ENCODE measurements at regions not wholly inside any gene's neighbourhood (a gene's known extent, or its start where the extent isn't known, plus 50 kb on each side); places are given as distances from the start of the nearest gene placed in this dataset.

DNA sequence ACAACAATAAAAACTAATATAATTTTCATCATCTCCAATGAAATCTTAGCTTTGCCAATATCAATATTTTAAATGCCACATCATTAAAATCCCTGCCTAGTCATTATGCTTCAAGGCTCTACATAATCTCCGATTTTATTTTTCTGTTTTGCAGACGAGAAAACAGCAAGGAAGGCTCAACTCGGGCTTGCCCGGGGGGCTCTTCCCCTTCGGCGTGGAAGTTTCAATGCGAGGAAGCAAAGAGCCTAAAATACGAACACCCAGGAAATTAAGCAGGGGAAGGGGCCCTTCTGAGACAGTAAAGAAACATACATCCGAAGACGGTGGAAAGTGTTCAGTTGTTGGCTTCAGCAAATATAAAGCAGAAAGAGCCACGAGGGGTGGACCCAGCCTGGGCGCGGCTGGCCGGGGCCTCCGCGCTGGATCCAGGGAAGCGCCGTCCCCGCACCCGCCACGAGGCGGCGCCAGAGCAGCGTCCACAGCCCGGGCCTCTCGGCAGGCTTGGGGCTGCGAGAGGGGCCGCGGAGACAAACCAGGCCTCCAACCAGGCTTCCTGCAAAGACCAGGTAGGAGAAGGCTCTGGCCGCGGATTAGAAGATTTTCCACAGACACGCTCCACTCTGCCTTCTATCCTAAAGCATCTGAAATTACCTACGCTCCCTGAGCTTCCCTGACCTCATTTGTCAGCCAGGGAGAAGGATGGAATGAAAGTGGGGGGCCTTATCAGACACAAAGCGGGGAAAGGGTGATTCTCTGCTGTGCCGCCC, 77.2 kb downstream of the SERPINA3 start:
- no peaks in the 10 kb centered on the region for H3K36me3 ChIP-seq
- H3K4me3 ChIP-seq, result no peak overlapping the region
- DNase-seq, result peak; percentile 29
- no peaks in the 10 kb centered on the region for H3K9me3 ChIP-seq
- H3K27me3 ChIP-seq, result no peaks in the 10 kb centered on the region

DNA sequence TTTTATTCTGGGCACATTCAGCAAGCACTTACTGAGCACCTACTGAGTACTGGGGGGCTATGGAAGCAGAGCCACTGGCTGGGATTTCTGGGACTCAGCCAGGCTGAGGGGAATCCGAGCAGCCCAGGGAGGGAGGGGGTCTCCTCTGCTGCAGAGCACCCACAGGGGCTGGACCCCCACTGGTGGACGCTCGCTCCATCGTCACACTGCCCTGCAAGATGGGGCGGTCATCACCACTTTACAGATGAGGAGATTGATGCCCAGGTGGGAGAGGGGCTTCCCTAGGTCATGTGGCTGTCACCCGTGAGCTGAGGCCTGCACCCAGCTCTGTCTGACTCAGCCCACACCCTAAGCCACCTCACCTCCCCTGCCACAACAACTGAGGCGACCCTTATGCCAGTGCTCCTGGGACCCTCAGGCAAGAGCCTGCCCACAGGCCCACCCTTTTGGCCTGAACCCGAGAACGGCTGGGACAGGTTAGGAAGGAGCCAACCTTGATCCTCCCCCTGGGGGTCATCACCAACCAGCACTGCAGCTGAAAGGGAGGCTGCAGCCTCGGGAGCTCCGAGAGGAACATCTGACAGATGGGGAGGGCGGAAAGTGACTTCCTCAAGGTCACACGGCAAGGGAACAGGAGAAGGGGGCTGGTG, 74.4 kb downstream of the SERPINA3 start:
- Histone ChIP-seq H3K27me3 (no peaks in the 10 kb centered on the region), H3K9me3 (no peaks in the 10 kb centered on the region), H3K36me3 (no peaks in the 10 kb centered on the region), H3K4me3 (no peak overlapping the region)
- DNase-seq, result no peak

- no peaks in the 10 kb centered on the region for H3K27me3 ChIP-seq
- H3K9me3 ChIP-seq, result no peaks in the 10 kb centered on the region
- no peak for DNase-seq
Observed at GRCh38 chr14:94685681-94686485, 73.7 kb downstream of the SERPINA3 start.

GRCh38 chr14:94685166-94685581, 73.0 kb downstream of the SERPINA3 start:
- DNase-seq, result no peak
- no peaks in the 10 kb centered on the region for H3K27me3 ChIP-seq
- H3K4me3 ChIP-seq, result no peak overlapping the region
- no peaks in the 10 kb centered on the region for H3K9me3 ChIP-seq
- H3K36me3 ChIP-seq, result no peaks in the 10 kb centered on the region

More at GRCh38 chr14:94685681-94686485, 73.7 kb downstream of the SERPINA3 start:
- H3K36me3 ChIP-seq, result no peaks in the 10 kb centered on the region
- H3K4me3 ChIP-seq, result no peak overlapping the region

DNA sequence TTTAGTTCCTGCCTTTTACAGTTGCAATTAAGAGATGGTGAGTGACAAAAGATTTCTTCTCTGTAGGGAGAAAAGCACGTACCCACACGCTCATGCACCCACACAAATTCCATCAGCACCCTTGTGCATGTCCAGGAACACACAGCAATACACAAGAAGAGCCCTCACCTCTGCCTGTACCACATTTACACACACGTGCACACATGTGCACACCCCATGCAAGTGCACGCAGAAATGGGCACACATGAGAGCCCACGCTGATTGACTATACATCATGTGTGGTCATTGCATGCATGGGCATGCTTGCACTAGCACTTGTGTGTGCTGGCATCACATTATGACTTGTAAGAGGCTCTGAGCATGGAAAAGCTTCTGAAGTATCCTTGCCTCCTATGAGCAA, 70.5 kb downstream of the SERPINA3 start:
- DNase-seq, result no peak
- no peaks in the 10 kb centered on the region for H3K9me3 ChIP-seq
- H3K36me3 ChIP-seq, result no peaks in the 10 kb centered on the region
- H3K27me3 ChIP-seq, result no peaks in the 10 kb centered on the region
- H3K4me3 ChIP-seq, result no peak overlapping the region

DNA sequence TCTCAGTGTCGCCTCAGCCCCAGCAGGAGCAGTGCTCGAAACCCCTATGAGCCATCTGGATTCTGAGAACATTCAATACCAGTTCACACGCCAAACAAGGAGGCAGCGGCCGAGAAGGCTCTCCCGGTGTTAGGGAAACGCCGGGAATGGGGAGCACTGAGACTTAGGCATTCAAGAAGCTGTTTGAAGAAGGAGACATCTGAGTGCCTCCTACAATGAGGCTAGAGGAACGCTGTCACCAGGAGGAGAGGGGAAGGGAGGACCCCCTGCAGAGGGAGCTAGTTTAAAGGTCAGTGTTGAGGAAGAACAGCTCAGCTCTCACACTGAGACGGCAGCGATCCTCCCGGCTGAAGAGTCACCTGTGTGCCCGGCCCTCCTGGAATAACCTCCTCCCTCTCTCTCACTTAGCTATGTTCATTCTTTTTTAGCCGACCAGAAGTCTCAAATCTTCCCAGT, 69.9 kb downstream of the SERPINA3 start:
- H3K9me3 ChIP-seq, result no peaks in the 10 kb centered on the region
- no peaks in the 10 kb centered on the region for H3K36me3 ChIP-seq
- H3K4me3 ChIP-seq, result no peak overlapping the region
- no peak for DNase-seq
- H3K27me3 ChIP-seq, result no peaks in the 10 kb centered on the region

DNA sequence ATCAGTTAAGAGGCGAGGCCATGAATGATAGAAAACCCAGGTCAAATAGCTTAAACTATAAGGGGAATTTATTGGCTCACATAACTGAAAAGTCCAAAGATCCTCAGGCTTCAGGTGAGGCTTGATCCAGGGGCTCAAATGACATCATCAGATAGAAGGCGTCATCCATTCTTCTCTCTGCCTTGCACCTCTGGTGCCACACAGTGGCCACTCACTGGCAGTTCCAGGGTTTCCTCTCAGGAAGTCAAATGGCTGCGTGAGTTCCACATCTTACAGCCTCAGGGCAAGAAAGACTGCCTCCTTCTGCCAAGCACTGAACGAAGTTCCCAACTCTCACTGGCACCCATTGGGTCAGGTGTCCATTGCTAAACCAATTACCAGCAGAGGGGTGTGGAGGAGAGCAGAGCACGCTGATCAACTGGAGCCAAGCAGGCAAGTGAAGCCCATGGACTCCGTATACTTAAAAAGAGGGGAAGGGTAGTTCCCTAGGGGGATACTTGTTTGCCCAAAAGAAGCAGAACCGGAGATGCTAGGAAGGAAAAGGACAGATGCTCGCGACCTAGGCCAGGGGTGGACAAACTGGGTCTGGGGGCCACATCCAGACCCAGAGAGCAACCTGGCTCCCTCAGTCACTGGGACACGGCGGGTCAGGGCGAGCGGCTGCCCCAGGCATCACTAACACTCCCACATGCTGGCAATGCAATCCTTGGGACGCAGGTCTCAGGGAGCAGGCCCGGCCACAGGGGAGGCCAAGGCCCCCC, 69.3 kb downstream of the SERPINA3 start:
- Histone ChIP-seq H3K36me3 (no peaks in the 10 kb centered on the region), H3K9me3 (no peaks in the 10 kb centered on the region), H3K27me3 (no peaks in the 10 kb centered on the region), H3K4me3 (no peak overlapping the region)
- peak; percentile 51 for DNase-seq

GRCh38 chr14:94680862-94681288, 68.7 kb downstream of the SERPINA3 start:
- no peaks in the 10 kb centered on the region for H3K36me3 ChIP-seq
- no peaks in the 10 kb centered on the region for H3K9me3 ChIP-seq
- no peak overlapping the region for H3K4me3 ChIP-seq
- DNase-seq, result no peak
- H3K27me3 ChIP-seq, result no peaks in the 10 kb centered on the region

- H3K9me3 ChIP-seq, result no peaks in the 10 kb centered on the region
- no peaks in the 10 kb centered on the region for H3K27me3 ChIP-seq
- no peaks in the 10 kb centered on the region for H3K36me3 ChIP-seq
- no peak for DNase-seq
- no peak overlapping the region for H3K4me3 ChIP-seq
Observed at GRCh38 chr14:94679937-94680861, 68.0 kb downstream of the SERPINA3 start.

GRCh38 chr14:94679106-94679810, 67.1 kb downstream of the SERPINA3 start:
- Histone ChIP-seq H3K36me3 (no peaks in the 10 kb centered on the region), H3K4me3 (no peak overlapping the region), H3K9me3 (no peaks in the 10 kb centered on the region), H3K27me3 (no peaks in the 10 kb centered on the region)
- no peak for DNase-seq

DNA sequence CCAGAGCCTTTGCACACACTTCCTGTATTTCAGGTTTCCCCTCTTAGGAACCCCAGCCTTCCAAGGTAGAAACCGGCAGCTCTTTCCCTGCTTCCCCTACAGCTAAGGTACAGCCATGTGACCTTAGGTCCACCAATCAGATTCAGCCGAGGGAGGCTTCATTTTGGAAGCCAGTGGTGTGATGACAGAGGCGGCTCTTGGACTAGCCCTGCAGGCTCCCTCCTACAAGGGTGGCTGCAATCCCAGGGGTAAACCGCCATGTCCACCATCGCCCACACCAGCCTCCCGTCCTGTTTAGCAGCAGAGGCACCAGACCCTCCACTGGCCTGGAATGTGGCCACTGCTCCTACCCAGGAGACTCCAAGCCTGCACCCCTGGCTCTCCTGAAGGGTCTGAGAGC, 65.6 kb downstream of the SERPINA3 start:
- H3K4me3 ChIP-seq, result no peak overlapping the region
- DNase-seq, result no peak
- H3K36me3 ChIP-seq, result no peaks in the 10 kb centered on the region
- no peaks in the 10 kb centered on the region for H3K27me3 ChIP-seq
- no peaks in the 10 kb centered on the region for H3K9me3 ChIP-seq

DNA sequence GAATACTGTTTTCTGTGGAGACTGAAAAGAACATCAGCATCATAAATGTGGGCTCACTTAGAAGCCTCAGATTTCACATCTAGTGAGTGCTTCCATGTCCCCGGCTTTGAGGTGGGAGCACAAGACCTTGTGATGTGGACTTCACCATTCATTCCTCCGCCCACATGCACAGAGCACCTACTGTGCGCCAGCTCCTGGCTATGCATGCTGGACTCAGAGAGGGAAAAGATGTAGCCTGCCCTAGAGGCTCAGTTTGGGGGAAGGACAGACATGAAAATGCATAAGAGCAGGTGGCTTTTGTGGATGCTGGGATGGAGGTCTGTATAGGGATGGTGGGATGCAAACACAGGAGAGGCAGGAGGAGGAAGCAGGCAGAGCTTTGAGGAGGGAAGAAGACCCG, 65.0 kb downstream of the SERPINA3 start:
- no peak overlapping the region for H3K4me3 ChIP-seq
- H3K36me3 ChIP-seq, result no peaks in the 10 kb centered on the region
- DNase-seq, result no peak
- H3K27me3 ChIP-seq, result no peaks in the 10 kb centered on the region
- no peaks in the 10 kb centered on the region for H3K9me3 ChIP-seq

DNA sequence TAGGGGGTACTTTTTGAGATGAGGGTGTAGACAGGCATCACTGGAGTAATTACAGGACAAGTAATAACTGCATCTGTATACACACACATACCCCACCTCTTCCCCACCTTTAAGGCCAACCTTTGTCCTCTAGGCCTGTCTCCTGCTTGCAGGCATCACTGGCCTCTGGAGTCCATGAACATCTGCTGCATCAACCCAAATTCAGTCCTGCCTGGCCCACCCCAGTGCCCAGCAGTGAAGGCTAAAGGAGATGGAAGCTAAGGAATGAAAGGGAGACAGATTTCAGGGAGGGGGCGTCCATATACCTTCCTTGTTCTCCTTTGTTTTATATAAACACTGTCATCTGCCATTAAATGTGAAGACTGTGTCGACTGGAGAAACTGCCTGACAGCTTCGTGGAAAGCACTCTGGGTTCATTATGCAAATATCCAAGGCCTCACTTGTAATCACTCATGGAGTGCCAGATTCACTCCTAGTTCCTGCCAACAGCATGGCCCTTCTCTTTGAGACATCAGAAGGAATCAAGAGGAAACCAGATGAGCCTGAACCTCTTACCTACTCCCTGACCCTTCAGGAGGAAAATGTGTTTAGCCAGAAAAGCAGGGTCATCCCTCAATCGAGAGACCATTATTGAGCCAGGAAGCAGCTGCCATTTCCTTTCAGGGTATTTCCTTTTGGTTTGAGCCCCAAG, 64.4 kb downstream of the SERPINA3 start:
- Histone ChIP-seq H3K27me3 (no peaks in the 10 kb centered on the region), H3K36me3 (no peaks in the 10 kb centered on the region), H3K9me3 (no peaks in the 10 kb centered on the region), H3K4me3 (no peak overlapping the region)
- DNase-seq, result no peak

- no peak for DNase-seq
- no peaks in the 10 kb centered on the region for H3K36me3 ChIP-seq
Observed at GRCh38 chr14:94675036-94675435, 62.8 kb downstream of the SERPINA3 start.

GRCh38 chr14:94673781-94674231, 61.6 kb downstream of the SERPINA3 start:
- DNase-seq, result peak; percentile 68
- Histone ChIP-seq H3K27me3 (no peaks in the 10 kb centered on the region), H3K4me3 (no peak overlapping the region), H3K9me3 (no peaks in the 10 kb centered on the region), H3K36me3 (no peaks in the 10 kb centered on the region)

More at GRCh38 chr14:94675036-94675435, 62.8 kb downstream of the SERPINA3 start:
- Histone ChIP-seq H3K27me3 (no peaks in the 10 kb centered on the region), H3K9me3 (no peaks in the 10 kb centered on the region), H3K4me3 (no peak overlapping the region)
